Trophoblast cell (in vitro differentiated cells and primary cell): ENCODE measurements at regions not wholly inside any gene's neighbourhood (a gene's known extent, or its start where the extent isn't known, plus 50 kb on each side); places are given as distances from the start of the nearest gene placed in this dataset.

Experiments
- DNase-seq, 2 donors: peaks; one replicate each; pipeline ENCODE4 v3.0.0-alpha.2; 2016
- H2AFZ ChIP-seq: 2 replicates; pipeline ENCODE4 v1.6.1; 2013; ENCODE audit warnings: low read length, moderate library complexity, mild to moderate bottlenecking; ENCODE audit not compliant: insufficient read depth, poor library complexity
- H2AK5ac ChIP-seq: 2 replicates; pipeline ENCODE4 v1.6.1; 2013; ENCODE audit warnings: mild to moderate bottlenecking, low read length
- H2BK120ac ChIP-seq: 2 replicates; pipeline ENCODE4 v1.6.1; 2013; ENCODE audit warnings: low read length, mild to moderate bottlenecking, moderate library complexity; ENCODE audit not compliant: insufficient read depth, poor library complexity
- H2BK12ac ChIP-seq: 2 replicates; pipeline ENCODE4 v1.6.1; 2013; ENCODE audit warnings: mild to moderate bottlenecking, low read length, moderate library complexity
- H2BK5ac ChIP-seq: 2 replicates; pipeline ENCODE4 v1.6.1; 2013; ENCODE audit warnings: low read length, low read depth, moderate library complexity, mild to moderate bottlenecking; ENCODE audit not compliant: poor library complexity
- H3K14ac ChIP-seq: 2 replicates; pipeline ENCODE4 v1.6.1; 2013; ENCODE audit warnings: mild to moderate bottlenecking, low read length
- H3K18ac ChIP-seq: 2 replicates; pipeline ENCODE4 v1.6.1; 2013; ENCODE audit warnings: mild to moderate bottlenecking, low read length
- H3K23ac ChIP-seq: 2 replicates; pipeline ENCODE4 v1.6.1; 2013; ENCODE audit warnings: low read length
- H3K27ac ChIP-seq: 2 replicates; pipeline ENCODE4 v1.5.1; 2013; ENCODE audit warnings: low read depth, mild to moderate bottlenecking, inconsistent platforms, low read length, moderate library complexity
- H3K27me3 ChIP-seq: 2 replicates; pipeline ENCODE4 v1.6.1; 2013; ENCODE audit warnings: inconsistent platforms, mild to moderate bottlenecking, low read length, moderate library complexity; ENCODE audit not compliant: insufficient read depth
- H3K36me3 ChIP-seq, 2 experiments: 1 replicate in 1 of 2; 2 replicates in 1 of 2; pipeline ENCODE4 v1.6.1; 2013; ENCODE audit warnings: low read length in 2 of 2, mild to moderate bottlenecking in 2 of 2, moderate library complexity in 1 of 2; ENCODE audit not compliant: insufficient read depth in 2 of 2, control insufficient read depth in 1 of 2
- H3K4ac ChIP-seq: 2 replicates; pipeline ENCODE4 v1.6.1; 2013; ENCODE audit warnings: low read depth, mild to moderate bottlenecking, low read length, moderate library complexity
- H3K4me1 ChIP-seq, 2 experiments: 1 replicate in 1 of 2; 2 replicates in 1 of 2; pipeline ENCODE4 v1.6.1; 2013; ENCODE audit warnings: low read length in 2 of 2, mild to moderate bottlenecking in 2 of 2, moderate library complexity in 1 of 2; ENCODE audit not compliant: insufficient read depth in 2 of 2, control insufficient read depth in 1 of 2
- H3K4me2 ChIP-seq: 2 replicates; pipeline ENCODE4 v1.6.1; 2013; ENCODE audit warnings: inconsistent platforms, mild to moderate bottlenecking, low read length, moderate library complexity
- H3K4me3 ChIP-seq: 2 replicates; pipeline ENCODE4 v1.5.1; 2013; ENCODE audit warnings: mild to moderate bottlenecking, low read depth, low read length, inconsistent platforms
- H3K79me1 ChIP-seq: one replicate; pipeline ENCODE4 v1.6.1; 2013; ENCODE audit warnings: low read length
- H3K79me2 ChIP-seq: 2 replicates; pipeline ENCODE4 v1.6.1; 2013; ENCODE audit warnings: low read length, mild to moderate bottlenecking; ENCODE audit not compliant: control insufficient read depth, insufficient read depth, poor library complexity
- H3K9ac ChIP-seq: 2 replicates; pipeline ENCODE4 v1.6.1; 2013; ENCODE audit warnings: mild to moderate bottlenecking, low read length
- H3K9me3 ChIP-seq: 2 replicates; pipeline ENCODE4 v1.6.1; 2013; ENCODE audit warnings: low read depth, mild to moderate bottlenecking, control low read depth, inconsistent platforms, low read length; ENCODE audit not compliant: insufficient read depth
- H4K12ac ChIP-seq: 2 replicates; pipeline ENCODE4 v1.6.1; 2013; ENCODE audit warnings: low read depth, mild to moderate bottlenecking, low read length, moderate library complexity
- H4K8ac ChIP-seq: 2 replicates; pipeline ENCODE4 v1.6.1; 2013; ENCODE audit warnings: low read depth, mild to moderate bottlenecking, low read length, moderate library complexity
- H4K91ac ChIP-seq: one replicate; pipeline ENCODE4 v1.6.1; 2013; ENCODE audit warnings: low read depth, mild to moderate bottlenecking, low read length, moderate library complexity
- WGBS: extraction: QIAGEN DNeasy Blood & Tissue Kit; methylation state at CpG from one replicate; pipeline ENCODE4 v1.1.7; 2013; ENCODE audit warnings: missing lambda C conversion rate; ENCODE audit not compliant: insufficient read length, insufficient coverage; ENCODE audit errors: extremely low coverage; 5-methylcytosine and 5-hydroxymethylcytosine counted together

DNA sequence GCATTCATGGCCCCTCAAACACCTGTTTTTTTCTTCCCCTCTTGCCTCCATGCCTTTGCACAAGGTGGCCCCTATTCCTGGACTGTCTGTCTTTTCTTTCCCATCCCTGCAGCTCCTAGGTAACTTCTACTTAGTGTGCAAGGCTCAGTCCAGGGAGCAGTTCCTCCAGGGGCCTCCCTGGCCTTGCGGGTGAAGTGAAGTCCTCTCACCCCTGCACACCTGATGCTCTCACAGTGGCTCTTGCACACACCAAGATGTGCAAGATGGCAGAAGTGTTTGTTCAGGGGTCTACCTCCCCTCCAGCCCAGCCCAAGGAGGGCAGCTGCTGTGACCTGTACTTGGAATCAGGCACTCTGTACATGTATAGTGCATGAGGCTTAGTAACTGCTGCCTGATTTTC lies 236.8 kb upstream of the HS6ST1 start:
- H3K36me3 ChIP-seq: no peaks in the 10 kb centered on the region
- DNase-seq: no peak
- no peak overlapping the region for H3K23ac ChIP-seq
- no peak overlapping the region for H3K27ac ChIP-seq
- H3K4me3 ChIP-seq: no peak overlapping the region
- H3K4ac ChIP-seq: no peak overlapping the region
- no peaks in the 10 kb centered on the region for H3K79me2 ChIP-seq
- H3K4me2 ChIP-seq: no peak overlapping the region
- H4K91ac ChIP-seq: no peak overlapping the region
- no peak overlapping the region for H2AK5ac ChIP-seq
- H3K27me3 ChIP-seq: no peaks in the 10 kb centered on the region
- no peak overlapping the region for H3K18ac ChIP-seq
- no peak overlapping the region for H4K8ac ChIP-seq
- H2AFZ ChIP-seq: no peak overlapping the region
- no peak overlapping the region for H3K14ac ChIP-seq
- H4K12ac ChIP-seq: no peak overlapping the region
- no peak overlapping the region for H2BK5ac ChIP-seq
- peaks cover 3% of the 10 kb centered on the region for H3K9me3 ChIP-seq
- H3K79me1 ChIP-seq: no peaks in the 10 kb centered on the region
- H2BK120ac ChIP-seq: no peak overlapping the region
- H3K9ac ChIP-seq: no peak overlapping the region
- no peak overlapping the region for H2BK12ac ChIP-seq
- WGBS: no CpG with 5 or more reads among the region's 1 CpG
- peaks cover under 1 to 1% of the 10 kb centered on the region in 2 experiments for H3K4me1 ChIP-seq

DNA sequence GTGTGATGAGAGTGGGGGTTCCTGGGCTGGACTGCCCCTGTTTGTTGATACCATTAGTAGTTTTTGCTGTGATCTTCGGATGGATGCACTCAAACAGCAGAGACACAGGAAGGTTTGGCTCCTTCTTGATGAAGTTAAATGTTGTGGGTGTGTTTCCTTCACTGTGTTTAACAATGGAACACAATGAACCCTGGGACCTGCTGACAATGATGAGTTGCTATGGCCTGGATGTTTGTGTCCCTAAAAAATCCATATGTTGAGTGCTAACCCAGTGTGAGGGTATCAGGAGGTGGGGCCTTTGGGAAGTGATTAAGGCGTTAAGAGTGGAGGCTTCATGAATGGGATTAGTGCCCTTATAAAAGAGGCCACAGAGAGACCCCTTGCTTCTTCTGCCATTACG lies 237.4 kb upstream of the HS6ST1 start:
- Histone ChIP-seq H3K36me3 (no peaks in the 10 kb centered on the region), H2AFZ (no peak overlapping the region), H3K79me2 (no peaks in the 10 kb centered on the region), H3K23ac (no peak overlapping the region), H4K91ac (no peak overlapping the region), H3K27me3 (no peaks in the 10 kb centered on the region), H4K8ac (no peak overlapping the region), H2AK5ac (no peak overlapping the region), H3K4me3 (no peak overlapping the region), H2BK120ac (no peak overlapping the region), H4K12ac (no peak overlapping the region), H3K79me1 (no peaks in the 10 kb centered on the region), H2BK5ac (no peak overlapping the region), H2BK12ac (no peak overlapping the region), H3K9ac (no peak overlapping the region), H3K4ac (no peak overlapping the region), H3K18ac (no peak overlapping the region), H3K14ac (no peak overlapping the region), H3K9me3 (peaks cover 3% of the 10 kb centered on the region), H3K4me2 (no peak overlapping the region), H3K27ac (no peak overlapping the region), H3K4me1 (no peaks in the 10 kb centered on the region)
- no CpG with 5 or more reads among the region's 3 CpGs for WGBS
- no peak for DNase-seq

DNA sequence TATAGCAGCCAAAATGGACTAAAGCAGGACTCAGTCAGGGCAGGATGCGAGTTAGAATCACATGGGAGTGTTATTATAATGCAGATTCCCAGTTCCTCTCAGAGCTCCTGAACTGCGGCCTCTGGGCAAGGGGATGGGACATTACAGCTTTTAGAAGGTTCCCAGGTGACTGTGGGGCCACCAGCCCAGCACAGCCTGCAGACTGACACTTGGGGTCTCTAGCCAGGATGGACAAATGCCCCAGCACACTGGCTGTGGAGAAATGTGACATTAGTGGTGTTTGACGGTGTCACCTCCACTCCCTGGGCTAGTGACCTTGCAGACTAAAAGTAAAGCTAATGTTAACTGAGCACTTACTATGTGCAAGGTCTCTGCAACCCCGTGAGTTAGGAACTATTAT lies 238.0 kb upstream of the HS6ST1 start:
- Histone ChIP-seq H3K79me2 (no peaks in the 10 kb centered on the region), H3K9me3 (peaks cover 3% of the 10 kb centered on the region), H2BK5ac (no peak overlapping the region), H4K12ac (no peak overlapping the region), H3K4me1 (no peaks in the 10 kb centered on the region), H3K4me3 (no peak overlapping the region), H3K23ac (no peak overlapping the region), H2BK120ac (no peak overlapping the region), H3K79me1 (no peaks in the 10 kb centered on the region), H2AFZ (no peak overlapping the region), H3K27ac (no peak overlapping the region), H3K14ac (no peak overlapping the region), H4K8ac (no peak overlapping the region), H3K27me3 (no peaks in the 10 kb centered on the region), H3K4ac (no peak overlapping the region), H3K9ac (no peak overlapping the region), H3K4me2 (no peak overlapping the region), H4K91ac (no peak overlapping the region), H3K36me3 (no peaks in the 10 kb centered on the region), H2AK5ac (no peak overlapping the region), H2BK12ac (no peak overlapping the region), H3K18ac (no peak overlapping the region)
- no peak for DNase-seq
- no CpG with 5 or more reads among the region's 4 CpGs for WGBS

DNA sequence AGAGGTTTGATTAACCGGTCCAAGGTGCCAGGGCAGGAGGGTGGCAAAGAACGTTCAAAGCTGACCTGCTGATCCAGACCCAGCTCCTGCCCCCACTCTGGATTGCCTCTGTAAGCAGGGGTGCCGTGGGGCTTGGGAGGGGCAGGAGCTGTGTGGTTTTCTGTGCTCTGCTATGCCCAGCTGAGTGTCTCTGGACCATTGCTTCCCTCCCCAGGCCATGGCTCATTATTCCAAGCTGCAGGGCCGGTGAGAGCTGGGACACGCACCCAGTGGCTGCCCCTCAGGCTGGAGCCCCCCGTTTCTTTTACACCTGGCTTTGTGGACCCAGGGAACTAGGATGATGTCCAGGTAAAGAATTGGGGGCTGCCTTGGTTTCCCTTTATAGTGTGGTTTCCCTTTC lies 238.4 kb upstream of the HS6ST1 start:
- no CpG with 5 or more reads among the region's 6 CpGs for WGBS

More for the DNA sequence above, 238.4 kb upstream of the HS6ST1 start:
- no peak overlapping the region for H4K91ac ChIP-seq
- H2BK120ac ChIP-seq: no peak overlapping the region
- H4K8ac ChIP-seq: no peak overlapping the region
- H2AK5ac ChIP-seq: no peak overlapping the region
- DNase-seq: no peak
- H3K9ac ChIP-seq: no peak overlapping the region
- H2BK5ac ChIP-seq: no peak overlapping the region
- H3K4ac ChIP-seq: no peak overlapping the region
- peaks cover 3% of the 10 kb centered on the region for H3K9me3 ChIP-seq
- H3K79me1 ChIP-seq: no peaks in the 10 kb centered on the region
- H3K4me2 ChIP-seq: no peak overlapping the region
- no peaks in the 10 kb centered on the region for H3K27me3 ChIP-seq
- no peak overlapping the region for H2BK12ac ChIP-seq
- H3K4me1 ChIP-seq: no peaks in the 10 kb centered on the region
- no peak overlapping the region for H3K18ac ChIP-seq
- no peaks in the 10 kb centered on the region for H3K36me3 ChIP-seq
- no peak overlapping the region for H3K14ac ChIP-seq
- no peak overlapping the region for H3K23ac ChIP-seq
- H3K27ac ChIP-seq: no peak overlapping the region
- H2AFZ ChIP-seq: no peak overlapping the region
- no peaks in the 10 kb centered on the region for H3K79me2 ChIP-seq
- no peak overlapping the region for H4K12ac ChIP-seq
- no peak overlapping the region for H3K4me3 ChIP-seq
